ENCODE measurements at regions not wholly inside any gene's neighbourhood (a gene's known extent, or its start where the extent isn't known, plus 50 kb on each side); places are given as distances from the start of the nearest gene placed in this dataset.

DNA sequence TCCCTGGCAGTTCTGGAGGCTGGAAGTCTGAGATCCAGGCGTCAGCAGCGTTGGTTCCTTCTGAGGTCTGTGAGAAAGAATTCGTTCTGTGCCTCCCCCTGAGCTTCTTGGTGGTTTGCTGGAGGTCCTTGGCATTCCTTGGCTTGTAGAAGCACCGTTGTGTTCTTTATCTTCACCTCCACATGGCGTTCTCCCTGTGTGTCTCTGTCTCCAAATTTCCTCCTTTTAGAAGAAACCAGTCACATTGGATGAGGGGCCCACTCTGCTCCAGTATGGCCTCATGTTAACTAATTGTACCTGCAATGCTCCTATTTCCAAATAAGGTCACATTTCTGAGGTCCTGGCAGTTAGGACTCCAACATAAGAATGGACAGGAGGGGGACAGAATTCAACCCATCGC is 73.0 kb upstream of the BACH2 start:
- no peak for FAIRE-seq
- H3K9me3 Mint-ChIP-seq (ENCODE audit: unreplicated experiment), result no peaks in the 10 kb centered on the region
- Histone ChIP-seq H3K4me1 (ENCODE audit: insufficient read depth, low read length) (peaks cover 14% of the 10 kb centered on the region), H4K20me1 (ENCODE audit: insufficient read depth, low read length) (no peaks in the 10 kb centered on the region), H3K4me2 (ENCODE audit: low read length) (peak overlapping the region; percentile 47), H3K36me3 (ENCODE audit: insufficient read depth, low read length) (no peaks in the 10 kb centered on the region), H3K27me3 (ENCODE audit: insufficient read depth, low read length) (peaks cover 4% of the 10 kb centered on the region), H3K79me2 (ENCODE audit: insufficient read depth, low read length) (no peaks in the 10 kb centered on the region), H3K9me3 (ENCODE audit: insufficient read depth, low read depth, low read length) (no peaks in the 10 kb centered on the region), H3K27ac (ENCODE audit: low read depth, low read length) (peak overlapping the region; percentile 97), H2AFZ (ENCODE audit: low read depth, low read length) (no peak overlapping the region), H3K9ac (ENCODE audit: low read length) (peak overlapping the region; percentile 53), H3K4me3 (ENCODE audit: insufficient read depth, low read depth, low read length) (peak overlapping the region; percentile 13)
- no peaks in the 10 kb centered on the region for H3K36me3 Mint-ChIP-seq (ENCODE audit: low read depth, unreplicated experiment)
- DNase-seq (ENCODE audit: low read depth), result no peak
- no peak for TF ChIP-seq EZH2 (IDR thresholded peaks at IDR 0.05; ENCODE audit: insufficient read depth, low read length)
- TF ChIP-seq, protein P1, sequence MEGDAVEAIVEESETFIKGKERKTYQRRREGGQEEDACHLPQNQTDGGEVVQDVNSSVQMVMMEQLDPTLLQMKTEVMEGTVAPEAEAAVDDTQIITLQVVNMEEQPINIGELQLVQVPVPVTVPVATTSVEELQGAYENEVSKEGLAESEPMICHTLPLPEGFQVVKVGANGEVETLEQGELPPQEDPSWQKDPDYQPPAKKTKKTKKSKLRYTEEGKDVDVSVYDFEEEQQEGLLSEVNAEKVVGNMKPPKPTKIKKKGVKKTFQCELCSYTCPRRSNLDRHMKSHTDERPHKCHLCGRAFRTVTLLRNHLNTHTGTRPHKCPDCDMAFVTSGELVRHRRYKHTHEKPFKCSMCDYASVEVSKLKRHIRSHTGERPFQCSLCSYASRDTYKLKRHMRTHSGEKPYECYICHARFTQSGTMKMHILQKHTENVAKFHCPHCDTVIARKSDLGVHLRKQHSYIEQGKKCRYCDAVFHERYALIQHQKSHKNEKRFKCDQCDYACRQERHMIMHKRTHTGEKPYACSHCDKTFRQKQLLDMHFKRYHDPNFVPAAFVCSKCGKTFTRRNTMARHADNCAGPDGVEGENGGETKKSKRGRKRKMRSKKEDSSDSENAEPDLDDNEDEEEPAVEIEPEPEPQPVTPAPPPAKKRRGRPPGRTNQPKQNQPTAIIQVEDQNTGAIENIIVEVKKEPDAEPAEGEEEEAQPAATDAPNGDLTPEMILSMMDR (IDR thresholded peaks at IDR 0.05; ENCODE audit: insufficient read depth, low read depth, low read length), result no peak
- peaks cover 18% of the 10 kb centered on the region for H3K4me1 Mint-ChIP-seq (ENCODE audit: low read depth, unreplicated experiment)
- no peaks in the 10 kb centered on the region for H3K27me3 Mint-ChIP-seq (ENCODE audit: low read depth, unreplicated experiment)
- H3K27ac Mint-ChIP-seq (ENCODE audit: unreplicated experiment), result peak overlapping the region; percentile 99
- peak overlapping the region; percentile 61 for H3K4me3 Mint-ChIP-seq (ENCODE audit: unreplicated experiment)

DNA sequence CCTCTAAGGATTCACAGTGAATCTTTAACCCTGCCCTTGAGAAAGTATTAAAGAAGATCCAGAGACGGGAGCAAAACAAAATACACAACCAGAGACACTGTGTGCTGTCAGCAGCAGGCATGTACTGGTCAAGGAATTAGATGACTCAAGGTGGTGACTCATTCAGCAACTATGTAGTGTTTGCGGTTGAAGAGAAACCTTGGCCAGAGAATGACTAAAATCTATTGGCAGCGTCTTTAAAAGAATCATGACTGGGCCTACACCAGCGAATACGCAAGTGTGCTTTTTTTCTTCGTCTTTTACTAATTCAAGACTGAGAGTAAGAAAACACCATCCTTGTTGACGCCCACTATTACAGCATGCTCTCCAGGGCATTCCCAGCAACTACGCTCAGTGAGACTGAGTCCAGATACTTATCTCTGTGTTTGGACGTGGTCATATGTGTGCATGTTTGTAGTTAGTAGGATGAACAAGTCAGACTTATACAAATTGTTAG is 72.4 kb upstream of the BACH2 start:
- Histone ChIP-seq H3K9ac (ENCODE audit: low read length) (peak overlapping the region; percentile 78), H3K79me2 (ENCODE audit: insufficient read depth, low read length) (no peaks in the 10 kb centered on the region), H3K27me3 (ENCODE audit: insufficient read depth, low read length) (peaks cover 4% of the 10 kb centered on the region), H2AFZ (ENCODE audit: low read depth, low read length) (no peak overlapping the region), H3K4me1 (ENCODE audit: insufficient read depth, low read length) (peaks cover 14% of the 10 kb centered on the region), H3K4me3 (ENCODE audit: insufficient read depth, low read depth, low read length) (peak overlapping the region; percentile 13), H3K36me3 (ENCODE audit: insufficient read depth, low read length) (no peaks in the 10 kb centered on the region), H3K27ac (ENCODE audit: low read depth, low read length) (peak overlapping the region; percentile 97), H3K4me2 (ENCODE audit: low read length) (peak overlapping the region; percentile 73), H4K20me1 (ENCODE audit: insufficient read depth, low read length) (no peaks in the 10 kb centered on the region), H3K9me3 (ENCODE audit: insufficient read depth, low read depth, low read length) (no peaks in the 10 kb centered on the region)
- FAIRE-seq, result peak; percentile 100
- H3K9me3 Mint-ChIP-seq (ENCODE audit: unreplicated experiment), result no peaks in the 10 kb centered on the region
- H3K27me3 Mint-ChIP-seq (ENCODE audit: low read depth, unreplicated experiment), result no peaks in the 10 kb centered on the region
- TF ChIP-seq, protein P1 (IDR thresholded peaks at IDR 0.05; ENCODE audit: insufficient read depth, low read depth, low read length), result no peak
- TF ChIP-seq EZH2 (IDR thresholded peaks at IDR 0.05; ENCODE audit: insufficient read depth, low read length), result no peak
- DNase-seq (ENCODE audit: low read depth), result peak; percentile 100
- H3K4me3 Mint-ChIP-seq (ENCODE audit: unreplicated experiment), result peak overlapping the region; percentile 61
- peak overlapping the region; percentile 99 for H3K27ac Mint-ChIP-seq (ENCODE audit: unreplicated experiment)
- peaks cover 18% of the 10 kb centered on the region for H3K4me1 Mint-ChIP-seq (ENCODE audit: low read depth, unreplicated experiment)
- no peaks in the 10 kb centered on the region for H3K36me3 Mint-ChIP-seq (ENCODE audit: low read depth, unreplicated experiment)

- TF ChIP-seq, protein P1 (IDR thresholded peaks at IDR 0.05; ENCODE audit: insufficient read depth, low read depth, low read length), result no peak
- TF ChIP-seq EZH2 (IDR thresholded peaks at IDR 0.05; ENCODE audit: insufficient read depth, low read length), result no peak
- Histone ChIP-seq H3K9ac (ENCODE audit: low read length) (peak overlapping the region; percentile 78), H3K27ac (ENCODE audit: low read depth, low read length) (peak overlapping the region; percentile 97), H2AFZ (ENCODE audit: low read depth, low read length) (no peak overlapping the region), H3K36me3 (ENCODE audit: insufficient read depth, low read length) (no peaks in the 10 kb centered on the region), H3K4me3 (ENCODE audit: insufficient read depth, low read depth, low read length) (peak overlapping the region; percentile 8), H3K4me2 (ENCODE audit: low read length) (peak overlapping the region; percentile 73), H3K4me1 (ENCODE audit: insufficient read depth, low read length) (peaks cover 14% of the 10 kb centered on the region), H3K9me3 (ENCODE audit: insufficient read depth, low read depth, low read length) (no peaks in the 10 kb centered on the region), H3K79me2 (ENCODE audit: insufficient read depth, low read length) (no peaks in the 10 kb centered on the region), H3K27me3 (ENCODE audit: insufficient read depth, low read length) (peaks cover 4% of the 10 kb centered on the region), H4K20me1 (ENCODE audit: insufficient read depth, low read length) (no peaks in the 10 kb centered on the region)
- Mint-ChIP-seq H3K4me3 (ENCODE audit: unreplicated experiment) (no peak overlapping the region), H3K4me1 (ENCODE audit: low read depth, unreplicated experiment) (peaks cover 18% of the 10 kb centered on the region), H3K27me3 (ENCODE audit: low read depth, unreplicated experiment) (no peaks in the 10 kb centered on the region), H3K9me3 (ENCODE audit: unreplicated experiment) (no peaks in the 10 kb centered on the region), H3K36me3 (ENCODE audit: low read depth, unreplicated experiment) (no peaks in the 10 kb centered on the region), H3K27ac (ENCODE audit: unreplicated experiment) (peak overlapping the region; percentile 99)
- DNase-seq (ENCODE audit: low read depth) (peak; percentile 88), FAIRE-seq (peak; percentile 29)
Observed at GRCh38 chr6:90368601-90369000, 72.0 kb upstream of the BACH2 start.
